Stimulated activated CD8-positive, alpha-beta memory T cell treated with anti-CD3 and anti-CD28 coated beads, Interleukin-4, amount 100 ng/mL, for 48 hours (primary cell): ENCODE measurements at regions not wholly inside any gene's neighbourhood (a gene's known extent, or its start where the extent isn't known, plus 50 kb on each side); places are given as distances from the start of the nearest gene placed in this dataset.
"Not testable (repeated sequence)": the region's sequence is repeated elsewhere in the genome, so short reads cannot be mapped to it uniquely, and the experiment has no call there.

Source experiments
- DNase-seq: peaks from one replicate; pipeline ENCODE4 v3.0.0-alpha.2; 2020

DNA sequence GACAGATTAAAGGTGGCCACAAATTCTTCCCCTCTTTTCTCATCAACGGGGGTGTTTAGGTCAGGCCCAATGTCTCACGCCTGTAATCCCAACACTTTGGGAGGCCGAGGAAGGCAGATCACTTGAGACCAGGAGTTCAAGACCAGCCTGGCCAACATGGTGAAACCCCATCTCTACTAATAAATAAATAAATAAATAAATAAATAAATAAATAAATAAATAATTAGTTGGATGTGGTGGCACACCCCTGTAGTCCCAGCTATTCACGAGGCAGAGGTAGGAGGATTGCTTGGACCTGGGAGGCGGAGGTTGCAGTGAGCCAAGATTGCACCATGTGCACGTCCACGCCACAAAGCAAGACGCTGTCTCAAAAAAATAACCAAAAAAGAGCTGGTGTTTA lies 180.7 kb downstream of the FASLG start:
- not testable (repeated sequence) for DNase-seq

- DNase-seq = no peak
Observed at GRCh38 chr1:172843444-172843843, 184.5 kb downstream of the FASLG start.

GRCh38 chr1:172845371-172845770 lies 186.5 kb downstream of the FASLG start:
- peak; percentile 74 for DNase-seq

DNA sequence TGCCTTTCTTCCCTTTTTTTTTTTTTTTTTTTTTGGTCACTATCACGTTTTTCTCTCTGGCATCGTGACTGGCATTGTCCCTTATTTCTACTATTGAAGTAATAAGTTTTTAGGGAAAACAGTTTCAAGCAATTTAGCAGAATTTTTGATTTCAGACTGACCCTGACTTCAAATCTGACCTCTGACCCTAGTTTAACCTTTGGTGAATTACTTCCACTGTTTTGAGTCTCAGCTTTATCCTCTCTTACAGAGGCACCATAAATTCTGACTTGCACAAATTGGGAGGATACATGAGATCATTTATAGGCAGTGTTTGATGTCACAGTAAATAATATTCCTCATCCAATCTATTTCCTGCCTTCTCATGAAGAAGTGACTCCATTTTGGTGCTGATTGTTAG lies 187.0 kb downstream of the FASLG start:
- no peak for DNase-seq

- DNase-seq = not testable (repeated sequence)
Observed at GRCh38 chr1:172847814-172848213, 188.9 kb downstream of the FASLG start.

- DNase-seq = no peak
Observed at GRCh38 chr1:172849653-172850052, 190.8 kb downstream of the FASLG start.

GRCh38 chr1:172851077-172851476 lies 192.2 kb downstream of the FASLG start:
- no peak for DNase-seq

DNA sequence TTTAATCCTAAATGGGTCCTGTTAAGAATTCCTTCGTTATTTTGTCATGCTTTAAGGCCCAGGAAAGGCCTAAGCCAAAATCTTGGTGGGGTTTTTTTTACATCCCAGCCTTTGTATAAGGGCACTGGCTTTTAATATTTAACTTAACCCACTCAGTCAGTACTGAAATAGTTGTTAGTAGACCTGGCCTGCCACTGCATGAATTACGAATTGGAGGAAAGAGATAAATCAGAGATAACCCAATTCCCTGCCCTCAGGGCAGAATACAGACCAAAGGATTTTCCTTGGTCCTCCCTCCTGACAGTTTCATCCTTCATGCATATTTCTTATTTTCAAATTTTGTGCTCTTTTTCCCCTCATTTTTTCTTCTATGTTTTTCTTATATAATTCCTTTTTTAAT lies 193.0 kb downstream of the FASLG start:
- no peak for DNase-seq

GRCh38 chr1:172855983-172856382 lies 194.8 kb downstream of the TNFSF18 start:
- not testable (repeated sequence) for DNase-seq

DNA sequence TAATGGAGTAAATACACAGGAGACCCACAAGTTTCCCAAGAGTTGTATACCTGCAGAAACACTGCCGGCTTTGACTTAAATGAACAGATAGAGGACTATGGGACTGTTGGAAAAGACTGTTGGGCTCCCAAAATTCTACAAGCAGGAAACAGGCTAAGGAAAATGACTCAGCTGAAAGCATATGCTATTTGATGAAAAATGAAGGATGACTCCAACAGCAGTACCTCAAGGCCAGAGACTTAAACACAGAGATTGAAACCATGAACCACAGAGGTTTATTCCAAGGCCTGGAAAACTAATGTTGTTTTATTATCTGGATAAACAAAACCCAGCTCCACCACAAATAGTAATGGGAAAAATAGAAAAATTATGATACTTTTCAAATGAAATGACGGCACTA lies 187.7 kb downstream of the TNFSF18 start:
- DNase-seq = no peak

DNA sequence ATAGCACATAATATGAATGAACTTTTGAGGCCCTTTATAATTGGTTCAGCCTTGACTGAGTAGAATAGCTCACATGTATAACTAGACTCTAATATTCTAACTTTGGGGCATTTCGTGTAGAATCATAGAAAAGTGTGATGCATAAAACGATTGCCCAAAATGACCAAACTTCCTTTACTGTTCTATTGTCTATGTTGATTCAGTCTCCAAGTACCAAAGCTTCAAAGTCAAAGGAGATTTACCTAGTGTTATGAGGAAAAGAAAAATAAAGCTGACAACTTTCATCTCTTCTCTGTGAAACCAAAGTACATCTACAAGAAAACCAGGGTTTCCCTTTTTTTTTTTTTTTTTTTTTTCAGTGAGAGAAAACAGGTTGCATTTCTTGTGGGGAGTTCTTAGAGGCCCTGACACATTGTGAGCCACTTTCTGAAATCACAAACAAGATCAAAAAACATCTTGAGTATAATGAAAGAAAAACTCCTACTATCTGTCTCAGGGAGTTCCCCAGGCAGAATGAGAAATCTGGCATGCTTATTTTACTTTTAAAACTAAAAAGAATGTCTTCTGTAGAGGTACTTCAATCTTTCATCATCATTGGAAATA lies 183.4 kb downstream of the TNFSF18 start:
- DNase-seq = no peak

- no peak for DNase-seq
Observed at GRCh38 chr1:172870901-172871606, 179.7 kb downstream of the TNFSF18 start.

DNA sequence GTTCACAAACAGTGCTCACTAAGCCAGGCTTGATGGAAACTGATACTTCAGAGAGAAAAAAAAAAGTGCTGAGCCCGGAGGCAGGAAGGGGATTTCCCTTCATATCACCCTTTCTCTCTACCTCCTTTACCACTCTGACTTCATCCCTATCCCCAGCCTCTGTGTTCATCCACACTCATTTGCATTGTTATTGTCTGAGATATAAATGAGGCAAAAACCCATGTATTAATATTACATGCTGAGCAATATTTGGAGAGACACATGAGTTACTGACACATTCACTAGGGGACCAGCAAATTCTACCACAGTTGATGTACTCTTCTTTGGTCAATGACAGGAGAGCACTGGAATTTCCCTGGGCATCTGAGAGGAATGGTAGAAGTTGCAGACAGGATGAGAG lies 175.8 kb downstream of the TNFSF18 start:
- no peak for DNase-seq

GRCh38 chr1:172875892-172876291 lies 174.8 kb downstream of the TNFSF18 start:
- no peak for DNase-seq

DNA sequence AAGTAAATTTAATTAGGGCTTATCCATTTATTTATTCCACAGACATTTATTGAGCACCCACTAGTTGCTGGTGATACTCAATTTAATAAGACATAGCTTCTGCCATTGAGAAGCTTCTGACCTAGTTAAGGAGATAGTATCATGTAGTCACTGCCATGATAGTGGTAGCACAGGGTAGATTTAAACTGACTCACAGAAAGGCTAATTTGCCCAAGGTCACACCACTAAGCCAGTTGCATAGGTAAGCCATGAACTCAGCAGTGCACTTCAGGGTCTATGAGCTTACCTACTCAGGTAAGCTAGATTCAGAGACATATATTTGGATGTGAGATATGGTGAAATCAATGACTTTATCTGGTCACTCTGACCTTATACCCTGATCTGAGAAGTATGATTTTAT lies 168.4 kb downstream of the TNFSF18 start:
- no peak for DNase-seq

GRCh38 chr1:172882791-172883386 lies 167.9 kb downstream of the TNFSF18 start:
- no peak for DNase-seq

DNA sequence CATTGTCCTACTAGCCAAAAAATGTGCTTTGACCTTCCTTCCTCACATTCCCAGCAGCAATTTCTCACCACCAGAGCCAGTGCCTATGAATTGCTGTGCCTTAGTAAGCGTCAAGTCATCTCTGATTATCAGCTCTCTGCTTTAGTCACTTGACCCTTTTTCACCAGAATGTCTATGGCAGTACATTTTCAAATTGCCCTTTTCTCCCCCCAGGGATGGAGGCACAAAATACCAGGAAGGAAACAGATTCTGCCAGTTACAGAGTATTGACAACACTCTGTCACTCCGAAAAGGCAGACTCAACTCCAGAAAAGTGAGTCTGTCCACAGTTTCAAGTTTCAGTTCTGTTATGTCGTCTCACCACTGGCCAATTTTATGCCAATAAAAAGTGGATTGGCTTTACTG lies 167.4 kb downstream of the TNFSF18 start:
- DNase-seq = no peak

- no peak for DNase-seq
Observed at GRCh38 chr1:172883844-172884243, 166.9 kb downstream of the TNFSF18 start.

- no peak for DNase-seq
Observed at GRCh38 chr1:172885411-172885810, 165.3 kb downstream of the TNFSF18 start.

DNA sequence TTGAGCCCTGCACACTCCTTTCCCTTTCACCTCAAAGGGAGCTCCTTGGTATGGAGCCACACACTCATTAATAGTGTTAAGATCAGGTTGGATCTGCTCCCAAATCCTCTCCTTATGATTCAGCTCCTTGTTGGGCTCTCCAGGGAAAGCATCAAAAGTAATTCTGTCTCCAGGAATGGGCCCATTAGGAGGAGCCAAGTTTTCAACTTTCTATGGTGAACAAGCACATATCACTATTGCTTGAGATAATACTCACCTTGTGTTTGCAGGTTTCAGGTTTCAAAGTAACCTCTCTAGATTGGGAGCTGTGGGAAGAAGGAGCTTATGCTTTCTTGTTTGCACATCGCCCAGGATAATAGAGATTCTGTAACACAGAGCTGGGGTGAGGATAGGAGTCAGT lies 164.8 kb downstream of the TNFSF18 start:
- no peak for DNase-seq

- DNase-seq = no peak
Observed at GRCh38 chr1:172887162-172887561, 163.6 kb downstream of the TNFSF18 start.

DNA sequence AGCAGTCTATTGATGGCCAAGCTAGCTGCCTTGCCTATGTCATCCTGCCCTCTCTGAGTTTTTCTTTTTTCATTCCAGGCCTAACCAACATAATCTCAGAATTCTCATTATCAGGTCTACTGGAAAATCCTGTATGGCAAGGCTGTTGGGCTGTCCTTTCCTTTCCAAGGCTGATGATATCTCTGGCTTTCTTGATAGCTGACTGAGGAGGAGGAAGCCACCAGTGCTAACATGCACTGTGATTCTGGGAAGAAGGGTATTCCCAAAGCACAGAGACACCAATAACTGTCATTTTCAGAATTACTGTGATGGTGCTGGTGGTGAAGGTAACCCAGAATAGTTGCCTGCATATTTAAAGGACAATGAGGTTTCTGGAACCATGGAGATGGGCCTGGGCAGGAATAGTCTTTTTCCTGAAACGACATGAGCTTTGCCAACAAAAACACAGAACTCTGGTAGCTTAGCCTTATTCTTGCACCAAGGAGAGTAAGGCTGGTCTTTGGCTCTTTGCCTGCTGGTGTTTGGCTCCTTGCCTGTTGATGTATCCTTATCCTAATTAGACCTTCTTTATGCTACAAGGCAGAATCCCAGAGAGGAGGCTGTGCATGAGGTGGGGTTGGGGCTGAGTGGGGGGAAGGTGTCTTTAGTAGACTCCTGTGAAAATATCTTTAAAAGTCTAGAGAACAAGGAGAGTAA lies 157.4 kb downstream of the TNFSF18 start:
- no peak for DNase-seq

- no peak for DNase-seq
Observed at GRCh38 chr1:172894349-172895049, 156.2 kb downstream of the TNFSF18 start.
